HG02840 (cell line): ENCODE measurements at regions not wholly inside any gene's neighbourhood (a gene's known extent, or its start where the extent isn't known, plus 50 kb on each side); places are given as distances from the start of the nearest gene placed in this dataset.
"Not testable (repeated sequence)": the region's sequence is repeated elsewhere in the genome, so short reads cannot be mapped to it uniquely, and the experiment has no call there.

Source experiments
- ATAC-seq: cut with Tn5 transposase; IDR thresholded peaks from one replicate; pipeline ENCODE4 v1.9.1; 2021; ENCODE audit warnings: mild to moderate bottlenecking, moderate library complexity, moderate number of reproducible peaks; ENCODE audit not compliant: unreplicated experiment, low FRiP score

DNA sequence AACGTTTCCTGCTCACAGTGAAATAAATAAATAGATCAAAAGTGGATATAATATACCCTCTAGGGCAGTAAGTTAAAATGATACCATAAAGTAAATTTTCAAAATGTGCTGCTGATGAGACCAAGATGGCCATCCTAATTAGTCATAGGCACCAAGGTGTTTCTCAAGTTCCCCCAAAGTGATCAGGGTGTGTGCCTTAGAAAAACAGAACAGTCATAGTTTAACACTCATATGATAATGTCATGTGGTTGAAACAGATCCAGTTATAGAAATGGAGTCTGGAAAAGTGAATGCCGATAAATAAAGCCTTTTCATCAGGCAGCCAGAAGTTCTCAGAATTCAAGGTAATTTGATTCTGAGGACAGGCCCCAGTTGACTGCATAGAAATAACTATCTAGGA lies 161.5 kb upstream of the CDKN2B start:
- ATAC-seq = no peak

DNA sequence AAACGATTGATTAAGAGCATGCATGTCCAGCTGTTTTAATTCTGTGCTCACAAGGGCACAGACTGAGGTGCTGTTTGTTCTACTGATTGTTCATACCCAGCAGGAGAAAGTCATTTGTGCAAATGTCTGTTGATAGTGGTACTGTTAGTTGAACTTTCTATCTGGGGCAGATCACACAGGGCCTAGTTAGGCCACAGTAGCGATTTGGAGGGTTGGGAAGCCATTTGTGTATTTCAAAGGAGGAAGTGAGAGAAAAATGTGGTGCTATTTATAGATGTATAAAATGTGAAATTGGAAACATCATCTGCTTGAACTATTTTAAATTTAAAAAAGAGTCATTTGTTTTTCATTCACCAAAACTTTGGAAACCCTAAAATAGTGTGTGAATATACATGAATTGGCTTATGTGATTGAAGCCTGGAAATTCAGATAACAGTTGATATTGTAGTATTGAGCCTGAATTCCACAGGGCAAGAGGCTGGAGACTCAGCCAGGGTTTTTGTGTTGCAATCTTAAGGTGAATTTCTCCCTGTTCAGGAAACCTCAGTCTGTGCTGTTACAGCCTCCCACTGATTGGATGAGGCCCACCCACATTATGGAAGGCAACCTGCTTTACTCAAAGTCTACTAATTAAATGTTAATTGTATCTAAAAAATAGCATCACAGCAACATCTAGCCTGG lies 162.0 kb upstream of the CDKN2B start:
- no peak for ATAC-seq

DNA sequence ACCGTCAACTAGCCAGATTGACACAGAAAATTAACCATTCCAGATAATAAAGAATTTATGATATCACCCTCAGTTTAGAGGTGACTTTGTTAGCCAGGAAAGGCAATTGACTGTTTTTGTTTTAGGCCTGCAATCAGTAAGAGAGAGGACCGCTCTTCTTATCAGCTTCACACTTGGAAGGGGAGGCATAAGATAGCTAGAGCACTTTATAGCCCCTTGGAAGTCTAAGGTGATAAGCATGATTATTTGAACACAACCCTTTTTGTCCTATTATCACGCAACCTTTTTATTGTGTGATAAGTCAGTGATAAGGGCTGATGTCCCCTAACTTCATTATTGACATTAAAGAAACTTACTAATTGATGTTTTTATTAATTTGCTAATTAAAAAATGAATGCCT lies 162.6 kb upstream of the CDKN2B start:
- ATAC-seq = no peak

DNA sequence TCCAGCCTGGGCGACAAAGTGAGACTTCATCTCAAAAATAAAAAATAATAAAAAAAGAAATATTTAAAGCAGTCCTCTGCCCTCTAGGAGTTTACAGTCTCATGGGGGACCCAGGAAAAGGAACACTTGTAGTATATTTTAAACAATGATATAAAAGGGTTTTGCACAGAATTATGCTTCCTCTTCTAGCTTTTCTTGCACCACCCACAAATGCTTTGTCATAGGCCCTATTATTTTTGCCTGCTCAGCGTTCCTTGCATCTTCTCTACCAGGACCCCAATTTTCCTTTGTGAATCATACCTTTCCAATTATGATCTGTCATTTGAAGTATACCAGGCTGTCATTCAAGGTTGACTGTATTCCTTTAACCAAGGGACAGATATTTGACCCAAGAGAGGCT lies 164.8 kb upstream of the CDKN2B start:
- no peak for ATAC-seq

DNA sequence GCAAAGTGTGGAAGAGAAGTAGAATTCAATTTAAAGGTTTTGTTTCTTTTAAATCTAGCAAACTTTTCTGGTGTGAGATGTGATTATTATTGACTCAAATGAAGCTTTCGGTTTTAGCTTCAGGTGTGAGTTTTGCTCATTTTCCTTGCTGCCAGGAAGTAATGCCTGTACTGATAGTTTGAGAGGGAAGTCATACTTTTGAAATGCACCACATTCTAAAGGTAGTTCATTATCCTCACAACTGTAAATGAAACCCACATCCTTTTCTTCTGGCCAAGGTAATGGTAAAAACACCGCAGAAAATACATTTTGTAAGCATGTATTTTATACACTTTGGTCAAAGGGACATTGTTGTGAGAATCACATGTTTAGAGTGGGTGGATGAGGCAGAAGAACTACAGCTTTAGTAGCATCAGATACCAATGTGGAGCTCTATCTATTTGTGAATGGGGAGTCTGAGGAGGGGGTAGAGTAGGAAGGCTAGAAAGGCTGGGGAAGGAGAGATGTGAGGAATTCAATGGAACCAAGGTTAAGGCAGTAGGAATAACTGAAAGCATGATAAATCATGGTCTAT lies 167.0 kb upstream of the CDKN2B start:
- no peak for ATAC-seq

DNA sequence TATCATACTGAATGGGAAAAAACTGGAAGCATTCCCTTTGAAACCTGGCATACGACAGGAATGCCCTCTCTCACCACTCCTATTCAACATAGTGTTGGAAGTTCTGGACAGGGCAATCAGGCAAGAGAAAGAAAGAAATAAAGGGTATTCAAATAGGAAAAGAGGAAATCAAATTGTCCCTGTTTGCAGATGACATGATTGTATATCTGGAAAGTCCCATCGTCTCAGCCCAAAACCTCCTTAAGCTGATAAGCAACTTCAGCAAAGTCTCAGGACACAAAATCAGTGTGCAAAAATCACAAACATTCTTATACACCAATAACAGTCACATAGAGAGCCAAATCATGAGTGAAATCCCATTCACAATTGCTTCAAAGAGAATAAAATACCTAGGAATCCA lies 171.9 kb upstream of the CDKN2B start:
- ATAC-seq = not testable (repeated sequence)

DNA sequence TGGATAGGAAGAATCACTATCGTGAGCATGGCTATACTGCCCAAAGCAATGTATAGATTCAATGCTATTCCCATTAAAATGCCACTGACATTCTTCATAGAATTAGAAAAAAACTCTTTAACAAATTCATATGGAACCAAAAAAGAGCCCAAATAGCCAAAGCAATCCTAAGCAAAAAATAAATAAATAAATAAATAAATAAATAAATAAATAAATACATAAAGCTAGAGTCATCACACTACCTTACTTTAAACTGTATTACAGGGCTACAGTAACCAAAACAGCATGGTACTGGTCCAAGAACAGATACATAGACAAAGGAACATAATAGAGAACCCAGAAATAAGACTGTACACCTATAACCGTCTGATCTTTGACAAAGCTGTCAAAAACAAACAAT lies 180.4 kb upstream of the CDKN2B start:
- ATAC-seq = no peak

GRCh38 chr9:22197000-22197399 lies 187.9 kb upstream of the CDKN2B start:
- ATAC-seq = not testable (repeated sequence)

DNA sequence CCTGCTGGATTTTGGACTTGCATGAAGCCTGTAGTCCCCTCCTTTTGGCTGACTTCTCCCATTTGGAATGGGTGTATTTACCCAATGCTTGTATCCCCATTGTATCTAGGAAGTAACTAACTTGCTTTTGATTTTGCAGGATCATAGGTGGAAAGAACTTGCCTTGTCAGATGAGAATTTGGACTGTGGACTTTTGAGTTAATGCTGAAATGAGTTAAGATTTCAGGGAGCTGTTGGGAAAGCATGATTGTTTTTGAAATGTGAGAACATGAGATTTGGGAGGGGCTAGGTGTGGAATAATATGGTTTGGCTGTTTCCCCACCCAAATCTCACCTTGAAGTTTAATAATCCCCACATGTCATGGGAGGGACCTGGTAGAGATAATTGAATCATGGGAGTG lies 189.6 kb upstream of the CDKN2B start:
- no peak for ATAC-seq

- ATAC-seq = no peak
Observed at GRCh38 chr9:22201256-22201655, 192.2 kb upstream of the CDKN2B start.

DNA sequence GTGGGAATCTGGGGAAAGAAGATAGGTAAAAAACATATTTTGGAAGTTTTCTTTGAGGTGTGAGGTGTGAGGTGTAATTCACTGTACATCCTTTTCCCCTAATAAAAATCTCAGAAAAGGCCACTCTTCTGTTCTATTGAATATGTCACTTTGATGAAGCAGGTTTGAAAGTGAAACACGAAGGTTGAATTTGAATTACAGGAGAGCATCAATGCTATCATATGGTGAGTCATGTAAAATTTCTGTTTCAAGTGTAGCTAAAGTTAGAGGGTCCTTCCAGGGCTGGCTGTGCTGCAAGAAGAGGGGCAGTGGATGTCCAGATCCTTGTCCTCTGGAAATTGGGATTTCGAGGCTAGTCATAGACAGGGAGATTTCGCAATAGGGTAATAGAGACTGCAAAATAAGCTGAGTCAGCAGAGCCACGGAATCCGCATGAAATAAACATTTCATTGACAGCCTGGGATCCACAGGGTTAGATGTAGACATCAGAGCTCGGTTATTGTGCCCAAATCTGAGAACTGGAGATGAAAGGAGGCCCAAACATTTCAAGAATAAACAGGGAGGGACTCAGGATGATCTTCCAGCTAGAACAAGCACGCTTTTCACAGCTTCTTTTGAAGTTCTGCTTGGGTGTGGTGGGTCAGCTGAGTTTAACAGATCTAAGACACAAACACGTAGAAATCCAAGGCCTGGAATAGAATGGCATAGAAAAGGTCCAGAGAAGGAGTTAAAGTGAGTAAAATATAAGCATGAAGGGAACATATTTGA lies 194.4 kb upstream of the CDKN2B start:
- no peak for ATAC-seq

DNA sequence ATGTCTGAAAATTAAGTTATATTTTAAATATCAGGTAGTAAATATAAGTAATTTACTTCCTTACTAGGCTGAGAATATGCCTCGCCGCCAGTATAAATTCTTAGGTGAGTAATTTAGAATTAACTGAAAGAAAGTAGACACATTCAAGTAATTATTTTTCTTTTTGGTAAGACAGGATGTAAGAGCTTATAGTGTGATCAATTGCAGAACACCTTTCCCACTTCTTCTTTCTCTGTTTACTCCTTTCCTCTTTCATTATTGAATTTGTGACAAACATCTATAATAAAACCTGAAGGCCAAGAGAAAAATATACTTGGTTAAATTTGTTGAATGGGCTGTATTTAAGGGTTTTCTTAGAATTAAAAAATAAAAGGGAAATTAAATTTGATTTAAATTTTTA lies 195.1 kb upstream of the CDKN2B start:
- ATAC-seq = no peak

DNA sequence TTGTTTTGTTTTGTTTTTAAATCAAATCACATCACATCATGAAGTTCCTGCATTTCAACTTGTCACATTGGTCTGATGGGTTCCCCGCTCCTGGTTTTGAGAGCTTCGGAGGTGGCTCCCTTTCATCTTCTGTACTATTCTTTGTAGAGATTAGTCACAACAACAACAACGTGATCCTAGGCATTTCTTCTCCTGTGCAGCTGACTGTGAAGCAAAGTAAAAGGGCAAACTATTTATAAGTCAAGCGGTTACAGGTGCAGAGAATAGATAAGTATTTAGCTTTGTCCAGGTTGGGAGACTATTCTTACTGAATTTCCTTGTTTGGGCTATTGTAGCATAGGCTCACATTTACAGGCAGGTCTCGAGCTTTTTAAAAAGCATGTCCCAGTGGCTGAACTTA lies 197.7 kb upstream of the CDKN2B start:
- no peak for ATAC-seq

DNA sequence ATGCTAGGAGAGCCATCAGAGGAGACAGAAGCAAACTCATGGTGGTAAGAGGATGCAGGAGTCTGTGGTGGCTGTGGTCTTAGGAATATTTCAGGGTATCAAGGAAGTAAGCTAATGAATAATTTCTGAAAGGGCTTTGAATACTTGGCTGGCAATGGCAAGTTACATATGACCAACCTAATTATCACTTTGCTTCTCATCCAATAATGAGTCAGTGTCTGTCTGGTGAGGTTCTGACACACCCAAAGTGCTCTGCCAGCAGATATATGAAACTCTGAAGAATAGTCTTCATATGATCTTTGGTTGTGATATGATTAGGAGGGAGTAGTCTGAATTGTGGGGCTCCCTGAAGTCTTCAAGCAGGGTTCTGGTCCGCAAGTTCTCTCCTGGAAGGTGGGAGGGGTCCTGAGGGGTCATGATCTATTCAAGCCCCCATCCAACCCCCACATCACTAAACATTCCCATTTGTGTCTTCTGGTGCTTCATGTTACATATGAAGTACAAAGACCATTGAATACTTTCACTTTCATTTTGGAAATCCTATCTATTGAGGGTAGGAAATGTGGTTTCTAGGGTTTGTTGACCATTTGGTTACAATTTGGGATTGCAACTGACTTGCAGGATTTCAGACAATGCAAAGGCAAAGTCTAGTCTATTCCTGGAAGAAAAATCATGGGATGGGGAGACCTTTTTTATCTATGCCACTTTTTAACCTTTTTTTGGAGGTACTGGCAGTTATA lies 199.9 kb upstream of the CDKN2B start:
- no peak for ATAC-seq

DNA sequence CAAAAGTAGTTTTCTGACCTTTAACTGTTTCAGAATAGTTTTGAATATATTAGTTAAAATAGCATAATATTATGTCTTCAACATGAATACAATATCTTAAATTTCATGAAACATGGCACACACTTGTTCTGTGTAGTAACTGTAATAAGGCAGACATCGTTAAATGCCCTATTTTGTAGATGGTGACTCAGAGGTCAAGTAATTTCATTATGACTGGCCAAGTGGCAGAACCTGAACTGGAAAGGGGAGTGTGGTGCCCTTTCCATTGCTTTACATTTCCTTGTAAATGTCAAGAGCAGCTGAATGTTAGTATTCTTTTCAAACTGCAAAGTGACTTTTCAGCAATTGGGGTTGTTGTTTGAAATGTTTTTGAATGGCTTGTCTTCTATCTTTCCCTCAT lies 201.2 kb upstream of the CDKN2B start:
- no peak for ATAC-seq

- no peak for ATAC-seq
Observed at GRCh38 chr9:22210936-22211335, 201.8 kb upstream of the CDKN2B start.

DNA sequence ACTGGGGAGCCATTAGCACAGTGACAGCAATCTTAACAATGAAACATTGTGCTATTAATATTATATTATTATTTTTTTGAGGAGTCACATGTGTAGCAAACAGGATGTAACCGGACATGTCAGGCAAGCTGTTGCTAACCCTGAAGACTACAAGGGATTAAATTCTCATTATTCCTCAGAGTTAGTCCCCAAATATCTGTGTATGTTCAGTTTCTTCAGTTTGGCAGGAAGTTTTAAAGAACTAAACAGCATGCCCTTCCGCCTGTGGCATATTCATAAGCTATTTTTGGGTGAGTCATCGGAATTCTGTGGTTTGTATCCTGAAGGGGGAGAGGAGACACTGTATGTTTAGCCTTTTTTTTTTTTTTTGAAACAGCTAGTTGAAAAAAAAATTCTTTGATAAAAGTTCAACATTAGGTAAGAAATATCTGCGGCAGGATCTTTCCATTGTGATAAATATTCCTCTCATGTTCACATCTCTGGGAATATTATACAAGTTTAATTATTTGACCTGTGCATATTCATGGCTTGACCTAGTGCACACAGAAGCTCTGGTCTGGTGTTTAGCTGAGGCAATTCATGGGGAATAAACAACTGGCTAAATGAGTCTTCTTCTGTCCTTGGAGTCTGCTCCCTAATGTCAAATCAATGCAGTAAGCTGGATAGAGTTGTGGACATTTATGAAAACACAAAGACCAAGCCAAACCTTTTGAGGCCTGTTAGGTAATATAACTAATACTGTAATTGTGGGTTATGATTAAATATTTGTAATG lies 202.7 kb upstream of the CDKN2B start:
- ATAC-seq = no peak

- ATAC-seq = no peak
Observed at GRCh38 chr9:22214021-22214420, 204.9 kb upstream of the CDKN2B start.

- no peak for ATAC-seq
Observed at GRCh38 chr9:22214497-22215031, 205.5 kb upstream of the CDKN2B start.

GRCh38 chr9:22215521-22215920 lies 206.4 kb upstream of the CDKN2B start:
- ATAC-seq = no peak
